ENCODE measurements at regions not wholly inside any gene's neighbourhood (a gene's known extent, or its start where the extent isn't known, plus 50 kb on each side); places are given as distances from the start of the nearest gene placed in this dataset.

- TF ChIP-seq CTCF (IDR thresholded peaks at IDR 0.05) = no peak
- no peak for TF ChIP-seq POLR2A (IDR thresholded peaks at IDR 0.05)
These were observed 98.5 kb upstream of the OSTN start for GRCh38 chr3:191100516-191100915.
